RWPE1 (cell line): ENCODE measurements at regions not wholly inside any gene's neighbourhood (a gene's known extent, or its start where the extent isn't known, plus 50 kb on each side); places are given as distances from the start of the nearest gene placed in this dataset.

Source experiments
- CTCF ChIA-PET: fragments of 350-600 bp; sonication (Branson Sonifier 250); formaldehyde crosslinking; extraction: SDS; loops from one replicate; lab custom pipeline; 2021; lab: Yijun Ruan, JAX
- POLR2A ChIA-PET: fragments of 400-600 bp; formaldehyde crosslinking; extraction: SDS; loops from one replicate; lab custom pipeline; 2020; ENCODE audit warnings: antibody characterized with exemption; ENCODE audit not compliant: low non-redundant PET; lab: Yijun Ruan, JAX
- DNase-seq: peaks from one replicate; pipeline ENCODE4 v3.0.0; 2012; ENCODE audit warnings: low spot score
- H3K27ac ChIP-seq: fragments of 450-650 bp; 2 replicates; pipeline ENCODE4 v1.5.1; 2017
- CTCF ChIP-seq: fragments of 450-650 bp; conservative IDR thresholded peaks from 2 replicates; pipeline ENCODE4 v1.5.1; 2017; ENCODE audit warnings: low read depth, mild to moderate bottlenecking

GRCh38 chr3:106877627-106878026 is 499.6 kb upstream of the CCDC54 start:
- DNase-seq, result no peak
- no peak for TF ChIP-seq CTCF
- POLR2A ChIA-PET, result no interaction called here
- H3K27ac ChIP-seq, result no peak overlapping the region
- CTCF ChIA-PET, result no interaction called here

- H3K27ac ChIP-seq, result no peak overlapping the region
- no peak for TF ChIP-seq CTCF
- DNase-seq, result no peak
- ChIA-PET CTCF (interaction anchor here (0.9 kb wide), 1 partner anchor 184 kb away, joined by 4 read pairs; no protein-coding TSS in a partner anchor), POLR2A (no interaction called here)
Observed at GRCh38 chr3:106880206-106880605, 497.0 kb upstream of the CCDC54 start.

GRCh38 chr3:106881186-106881585 is 496.1 kb upstream of the CCDC54 start:
- H3K27ac ChIP-seq, result no peak overlapping the region
- ChIA-PET CTCF (no interaction called here), POLR2A (no interaction called here)
- no peak for DNase-seq
- no peak for TF ChIP-seq CTCF

- CTCF ChIA-PET, result no interaction called here
- DNase-seq, result no peak
- H3K27ac ChIP-seq, result no peak overlapping the region
- TF ChIP-seq CTCF, result no peak
- POLR2A ChIA-PET, result no interaction called here
Observed at GRCh38 chr3:106882297-106882696, 494.9 kb upstream of the CCDC54 start.

- POLR2A ChIA-PET, result no interaction called here
- CTCF ChIA-PET, result no interaction called here
Observed at GRCh38 chr3:106906074-106906473, 471.2 kb upstream of the CCDC54 start.

GRCh38 chr3:106908181-106908938 is 468.9 kb upstream of the CCDC54 start:
- POLR2A ChIA-PET, result no interaction called here

More at GRCh38 chr3:106906074-106906473, 471.2 kb upstream of the CCDC54 start:
- H3K27ac ChIP-seq, result no peak overlapping the region
- no peak for DNase-seq
- no peak for TF ChIP-seq CTCF

More at GRCh38 chr3:106908181-106908938, 468.9 kb upstream of the CCDC54 start:
- no peak overlapping the region for H3K27ac ChIP-seq
- no peak for DNase-seq
- no peak for TF ChIP-seq CTCF
- CTCF ChIA-PET, result no interaction called here
